Liver (tissue), 8 donors: ENCODE measurements at regions not wholly inside any gene's neighbourhood (a gene's known extent, or its start where the extent isn't known, plus 50 kb on each side); places are given as distances from the start of the nearest gene placed in this dataset.

Experiments used
- DNase-seq: peaks from one replicate; pipeline ENCODE4 v3.0.0-alpha.2; 2017; ENCODE audit warnings: low spot score
- H3K27ac ChIP-seq, 2 donors: one replicate each; pipeline ENCODE4 v1.7.0; 2013; ENCODE audit warnings: inconsistent platforms in 2 of 2, low read length in 2 of 2, control low read depth in 1 of 2, low read depth in 1 of 2, mild to moderate bottlenecking in 1 of 2
- H3K27me3 ChIP-seq, 4 donors: one replicate each; pipeline versions ENCODE4 v1.6.1 to v1.7.0; 2013; ENCODE audit warnings: low read length in 3 of 4, inconsistent platforms in 1 of 4, mild to moderate bottlenecking in 1 of 4, moderate library complexity in 1 of 4; ENCODE audit not compliant: control insufficient read depth in 4 of 4, insufficient read depth in 4 of 4
- H3K36me3 ChIP-seq, 4 donors: one replicate each; pipeline versions ENCODE4 v1.6.1 to v1.7.0; 2013; ENCODE audit warnings: low read length in 3 of 4, mild to moderate bottlenecking in 3 of 4, low read depth in 1 of 4, moderate library complexity in 1 of 4; ENCODE audit not compliant: control insufficient read depth in 4 of 4, insufficient read depth in 3 of 4
- H3K4me1 ChIP-seq, 4 donors: one replicate each; pipeline versions ENCODE4 v1.6.1 to v1.7.0; 2013; ENCODE audit warnings: low read length in 3 of 4, mild to moderate bottlenecking in 3 of 4, moderate library complexity in 1 of 4; ENCODE audit not compliant: control insufficient read depth in 4 of 4, insufficient read depth in 4 of 4
- H3K4me3 ChIP-seq, 3 donors: one replicate each; pipeline versions ENCODE4 v1.6.1 to v1.7.0; 2013; ENCODE audit warnings: low read length in 3 of 3, control low read depth in 1 of 3, low read depth in 1 of 3, mild to moderate bottlenecking in 1 of 3
- H3K9ac ChIP-seq, 2 donors: one replicate each; pipeline ENCODE4 v1.7.0; 2013; ENCODE audit warnings: low read length in 2 of 2, mild to moderate bottlenecking in 2 of 2, moderate library complexity in 2 of 2, control low read depth in 1 of 2, low read depth in 1 of 2
- H3K9me3 ChIP-seq, 4 donors: one replicate each; pipeline versions ENCODE4 v1.6.1 to v1.7.0; 2013; ENCODE audit warnings: low read length in 3 of 4; ENCODE audit not compliant: control insufficient read depth in 4 of 4
- ATF3 ChIP-seq: IDR thresholded peaks from 2 replicates; pipeline ENCODE4 v1.6.1; 2016; ENCODE audit warnings: antibody characterized with exemption
- CTCF ChIP-seq: fragments of 150-350 bp; IDR thresholded peaks from 2 replicates; pipeline ENCODE4 v1.5.1; 2017; ENCODE audit warnings: improper control_type of control experiment, low read depth, low read length; ENCODE audit not compliant: missing input control
- EGR1 ChIP-seq, 2 donors: IDR thresholded peaks; 2 replicates each; pipeline ENCODE4 v1.6.1; 2016 to 2018; ENCODE audit warnings: antibody characterized with exemption in 2 of 2, low read depth in 2 of 2
- FOXA1 ChIP-seq: IDR thresholded peaks from 2 replicates; pipeline ENCODE4 v1.6.1; 2016; ENCODE audit warnings: antibody characterized with exemption
- FOXA2 ChIP-seq: IDR thresholded peaks from 2 replicates; pipeline ENCODE4 v1.6.1; 2016; ENCODE audit warnings: antibody characterized with exemption
- GABPA ChIP-seq, 2 donors: IDR thresholded peaks in 1 of 2; conservative IDR thresholded peaks in 1 of 2; 2 replicates each; pipeline ENCODE4 v1.6.1; 2016; ENCODE audit warnings: antibody characterized with exemption in 2 of 2, mild to moderate bottlenecking in 1 of 2, moderate library complexity in 1 of 2
- HNF4A ChIP-seq, 2 donors: conservative IDR thresholded peaks; 2 replicates each; pipeline ENCODE4 v1.6.1; 2016; ENCODE audit warnings: antibody characterized with exemption in 2 of 2, mild to moderate bottlenecking in 2 of 2
- HNF4G ChIP-seq: IDR thresholded peaks from 2 replicates; pipeline ENCODE4 v1.6.1; 2016; ENCODE audit warnings: antibody characterized with exemption
- JUND ChIP-seq, 2 donors: IDR thresholded peaks; 2 replicates each; pipeline ENCODE4 v1.6.1; 2016; ENCODE audit warnings: antibody characterized with exemption in 2 of 2
- MAX ChIP-seq: IDR thresholded peaks from 2 replicates; pipeline ENCODE4 v1.6.1; 2016; ENCODE audit warnings: antibody characterized with exemption
- NR2F2 ChIP-seq: IDR thresholded peaks from 2 replicates; pipeline ENCODE4 v1.6.1; 2016; ENCODE audit warnings: antibody characterized with exemption
- RAD21 ChIP-seq, 2 donors: IDR thresholded peaks; 2 replicates each; pipeline ENCODE4 v1.6.1; 2016; ENCODE audit warnings: antibody characterized with exemption in 2 of 2, mild to moderate bottlenecking in 2 of 2
- REST ChIP-seq: IDR thresholded peaks from 2 replicates; pipeline ENCODE4 v1.6.1; 2016; ENCODE audit warnings: antibody characterized with exemption, mild to moderate bottlenecking
- RXRA ChIP-seq, 2 donors: IDR thresholded peaks; 2 replicates each; pipeline ENCODE4 v1.6.1; 2017 to 2018; ENCODE audit warnings: antibody characterized with exemption in 2 of 2, mild to moderate bottlenecking in 1 of 2
- SP1 ChIP-seq: IDR thresholded peaks from 2 replicates; pipeline ENCODE4 v1.6.1; 2018; ENCODE audit warnings: antibody characterized with exemption, mild to moderate bottlenecking
- TAF1 ChIP-seq: conservative IDR thresholded peaks from 2 replicates; pipeline ENCODE4 v1.6.1; 2016; ENCODE audit warnings: antibody characterized with exemption, mild to moderate bottlenecking
- ZBTB33 ChIP-seq: IDR thresholded peaks from 2 replicates; pipeline ENCODE4 v1.6.1; 2016; ENCODE audit warnings: antibody characterized with exemption
- WGBS: extraction: QIAGEN DNeasy Blood & Tissue Kit; methylation state at CpG from one replicate; pipeline ENCODE4 v1.1.7; 2013; 5-methylcytosine and 5-hydroxymethylcytosine counted together
- donor health status: healthy.
- donor health status: healthy.
- donor health status: healthy.
- donor health status: healthy.
- donor health status: healthy.

- TF ChIP-seq HNF4A (conservative IDR thresholded peaks at IDR 0.05), result no peak
- no peak for TF ChIP-seq TAF1
- no peak for TF ChIP-seq RXRA (IDR thresholded peaks at IDR 0.05)
- TF ChIP-seq JUND (IDR thresholded peaks at IDR 0.05), result no peak
- TF ChIP-seq HNF4G, result no peak
Measured at GRCh38 chr13:97119943-97120342, 102.2 kb upstream of the MBNL2 start (continued).

GRCh38 chr13:97120346-97120745 is 101.8 kb upstream of the MBNL2 start:
- Histone ChIP-seq H3K9me3 (no peaks in the 10 kb centered on the region), H3K27ac (no peak overlapping the region), H3K36me3 (no peaks in the 10 kb centered on the region), H3K4me3 (no peak overlapping the region), H3K4me1 (peaks cover 0 to 1% (median 0%) of the 10 kb centered on the region in 4 donors), H3K9ac (no peak overlapping the region), H3K27me3 (no peaks in the 10 kb centered on the region)
- DNase-seq, result no peak
- TF ChIP-seq HNF4A (conservative IDR thresholded peaks at IDR 0.05) (no peak), ATF3 (no peak), JUND (IDR thresholded peaks at IDR 0.05) (no peak)
- 93% methylated on average over 2 of the region's 2 CpGs for WGBS

- Histone ChIP-seq H3K9ac (no peak overlapping the region), H3K27ac (no peak overlapping the region), H3K36me3 (no peaks in the 10 kb centered on the region), H3K9me3 (no peaks in the 10 kb centered on the region), H3K4me1 (no peaks in the 10 kb centered on the region), H3K4me3 (no peak overlapping the region), H3K27me3 (no peaks in the 10 kb centered on the region)
- WGBS, result 97% methylated on average over 1 of the region's 1 CpG
- DNase-seq, result no peak
- TF ChIP-seq HNF4G, result no peak
- no peak for TF ChIP-seq ATF3
- no peak for TF ChIP-seq FOXA1
- TF ChIP-seq SP1, result no peak
- TF ChIP-seq NR2F2, result no peak
- no peak for TF ChIP-seq EGR1 (IDR thresholded peaks at IDR 0.05; ENCODE audit: low read depth in 2 of 2)
Measured at GRCh38 chr13:97120976-97121375, 101.2 kb upstream of the MBNL2 start.

- no peak for DNase-seq
- no peak for TF ChIP-seq GABPA (IDR thresholded peaks at IDR 0.05 in 1 of 2, conservative IDR thresholded peaks at IDR 0.05 in 1 of 2)
- no peak for TF ChIP-seq JUND (IDR thresholded peaks at IDR 0.05)
- TF ChIP-seq ATF3, result no peak
- TF ChIP-seq FOXA2, result no peak
- no peak for TF ChIP-seq CTCF
- no peak for TF ChIP-seq REST
- no peak for TF ChIP-seq SP1
- no peak for TF ChIP-seq RAD21 (IDR thresholded peaks at IDR 0.05)
- no peak for TF ChIP-seq EGR1 (IDR thresholded peaks at IDR 0.05; ENCODE audit: low read depth in 2 of 2)
- TF ChIP-seq MAX, result no peak
- TF ChIP-seq ZBTB33, result no peak
- TF ChIP-seq HNF4G, result no peak
- no peak for TF ChIP-seq FOXA1
- no peak for TF ChIP-seq RXRA (IDR thresholded peaks at IDR 0.05)
- no peak for TF ChIP-seq HNF4A (conservative IDR thresholded peaks at IDR 0.05)
- no peak for TF ChIP-seq NR2F2
- H3K27ac ChIP-seq, result no peak overlapping the region
- no peaks in the 10 kb centered on the region for H3K27me3 ChIP-seq
- H3K9ac ChIP-seq, result no peak overlapping the region
- no peak overlapping the region for H3K4me3 ChIP-seq
- H3K4me1 ChIP-seq, result no peaks in the 10 kb centered on the region
- no peaks in the 10 kb centered on the region for H3K36me3 ChIP-seq
- H3K9me3 ChIP-seq, result no peaks in the 10 kb centered on the region
Measured at GRCh38 chr13:97121894-97122293, 100.2 kb upstream of the MBNL2 start.
